K562 (cell line): ENCODE measurements at regions not wholly inside any gene's neighbourhood (a gene's known extent, or its start where the extent isn't known, plus 50 kb on each side); places are given as distances from the start of the nearest gene placed in this dataset.

Experiments used
- ARNT ChIP-seq, 2 experiments: fragments of 450-650 bp; IDR thresholded peaks; 2 replicates each; pipeline ENCODE4 v1.6.1; 2016; ENCODE audit warnings: mild to moderate bottlenecking in 1 of 2
- BRF2 ChIP-seq: IDR thresholded peaks from 3 replicates; pipeline ENCODE4 v1.6.1; 2011; ENCODE audit warnings: borderline replicate concordance, mild to moderate bottlenecking; ENCODE audit not compliant: insufficient read length, insufficient read depth
- CTCF ChIP-seq, 3 experiments: IDR thresholded peaks in 2 of 3; conservative IDR thresholded peaks in 1 of 3; 2 replicates each; pipeline ENCODE4 v1.5.1; 2011 to 2012; ENCODE audit warnings: low read length in 3 of 3, mild to moderate bottlenecking in 3 of 3, control low read depth in 2 of 3, improper control_type of control experiment in 1 of 3, inconsistent platforms in 1 of 3, low read depth in 1 of 3, mixed read lengths in 1 of 3, moderate library complexity in 1 of 3; ENCODE audit not compliant: insufficient read depth in 2 of 3
- E2F4 ChIP-seq: sonication (generic); formaldehyde crosslinking; IDR thresholded peaks from 2 replicates; pipeline ENCODE4 v1.8.0; 2022; ENCODE audit warnings: mild to moderate bottlenecking, low read depth, missing genetic modification reagents
- ETS1 ChIP-seq: conservative IDR thresholded peaks from 2 replicates; pipeline ENCODE4 v1.6.1; 2011; ENCODE audit warnings: low read depth, mild to moderate bottlenecking, low read length; ENCODE audit not compliant: control insufficient read depth
- FOXK2 ChIP-seq, 2 experiments: fragments of 450-650 bp; IDR thresholded peaks in 1 of 2; conservative IDR thresholded peaks in 1 of 2; 2 replicates each; pipeline ENCODE4 v1.6.1; 2016; ENCODE audit warnings: low read depth in 2 of 2, mild to moderate bottlenecking in 1 of 2
- KLF13 ChIP-seq: fragments of 450-650 bp; IDR thresholded peaks from 2 replicates; pipeline ENCODE4 v1.6.1; 2016; ENCODE audit warnings: missing genetic modification characterization, low read depth, mild to moderate bottlenecking, missing compliant biosample characterization, moderate library complexity, borderline replicate concordance
- SNAPC5 ChIP-seq: fragments of 250-450 bp; sonication (Bioruptor Pico); IDR thresholded peaks from 2 replicates; pipeline ENCODE4 v1.8.0; 2021; ENCODE audit warnings: moderate library complexity, mild to moderate bottlenecking, inconsistent platforms
- SP2 ChIP-seq: IDR thresholded peaks from 2 replicates; pipeline ENCODE4 v1.6.1; 2011; ENCODE audit warnings: mild to moderate bottlenecking, low read depth, low read length, moderate library complexity; ENCODE audit not compliant: poor library complexity, severe bottlenecking; ENCODE audit errors: extremely low read depth
- THRAP3 ChIP-seq: fragments of 450-650 bp; IDR thresholded peaks from 2 replicates; pipeline ENCODE4 v1.6.1; 2016; ENCODE audit warnings: mild to moderate bottlenecking, inconsistent platforms, borderline replicate concordance

GRCh38 chr16:77112746-77113145 is 78.2 kb upstream of the MON1B start:
- TF ChIP-seq ARNT (IDR thresholded peaks at IDR 0.05) (no peak), KLF13 (tag) (no peak), CTCF (IDR thresholded peaks at IDR 0.05 in 2 of 3, conservative IDR thresholded peaks at IDR 0.05 in 1 of 3; ENCODE audit: insufficient read depth in 2 of 3, low read depth in 1 of 3, low read length in 3 of 3) (no peak), SP2 (no peak), SNAPC5 (CRISPR knock-in tag) (no peak), THRAP3 (no peak), FOXK2 (conservative IDR thresholded peaks at IDR 0.05 in 1 of 2, IDR thresholded peaks at IDR 0.05 in 1 of 2; ENCODE audit: low read depth in 2 of 2) (no peak), ETS1 (no peak), E2F4 (CRISPR knock-in tag) (no peak), BRF2 (no peak)
